ENCODE measurements at regions not wholly inside any gene's neighbourhood (a gene's known extent, or its start where the extent isn't known, plus 50 kb on each side); places are given as distances from the start of the nearest gene placed in this dataset.

DNA sequence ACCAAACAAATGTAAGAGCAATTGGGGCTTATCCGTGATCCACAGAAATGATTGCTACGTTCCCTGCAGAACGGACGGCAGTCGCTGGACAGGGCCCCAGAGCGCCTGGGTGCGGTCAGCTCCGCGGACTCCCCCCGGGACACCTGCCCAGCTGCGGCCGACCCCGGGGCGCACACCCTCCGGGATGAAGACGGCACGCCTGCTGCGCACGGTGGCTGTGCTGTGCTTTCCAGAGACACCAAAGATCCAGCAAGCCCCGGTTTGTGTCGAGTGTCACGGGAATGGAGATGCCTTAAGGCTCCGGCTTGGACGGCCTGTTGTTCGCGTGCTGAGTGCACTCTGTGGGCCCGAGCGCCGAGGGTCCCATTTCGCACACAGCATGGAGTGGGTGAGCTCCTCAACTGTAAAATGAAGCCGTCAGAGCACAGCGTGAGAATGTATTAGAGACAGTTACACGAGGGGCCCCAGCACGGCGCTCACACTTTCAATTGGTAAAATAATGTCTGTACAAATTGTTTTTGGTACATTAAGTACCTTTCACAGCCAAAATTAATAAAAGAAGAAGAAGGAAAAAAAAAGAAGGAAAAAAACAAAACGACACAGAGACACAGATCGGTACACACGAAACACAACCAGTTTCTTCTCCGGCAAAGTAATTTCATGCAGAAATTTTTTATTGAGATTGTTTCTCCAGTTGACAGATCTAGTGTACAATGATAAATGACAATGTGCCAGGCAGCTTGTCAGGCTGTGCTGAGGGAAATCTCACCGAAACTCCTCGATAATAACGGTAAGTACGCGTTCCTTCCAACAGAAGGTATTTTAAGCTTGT, 615.8 kb upstream of the SALL3 start:
- Histone ChIP-seq H3K27me3 (replicated peaks; ENCODE audit: control insufficient read depth, insufficient read depth, low read length, poor library complexity, severe bottlenecking) (no peaks in the 10 kb centered on the region), H3K4me3 (ENCODE audit: insufficient read depth, low read depth, low read length, poor library complexity, severe bottlenecking) (no peak overlapping the region), H3K4me1 (ENCODE audit: control insufficient read depth, insufficient read depth, low read length, poor library complexity, severe bottlenecking) (no peaks in the 10 kb centered on the region), H3K27ac (ENCODE audit: insufficient read depth, low read length, poor library complexity, severe bottlenecking) (no peak overlapping the region), H3K9me3 (ENCODE audit: control insufficient read depth, low read length) (no peaks in the 10 kb centered on the region), H3K36me3 (ENCODE audit: control insufficient read depth, insufficient read depth, low read length) (no peaks in the 10 kb centered on the region)
- no peak for DNase-seq

DNA sequence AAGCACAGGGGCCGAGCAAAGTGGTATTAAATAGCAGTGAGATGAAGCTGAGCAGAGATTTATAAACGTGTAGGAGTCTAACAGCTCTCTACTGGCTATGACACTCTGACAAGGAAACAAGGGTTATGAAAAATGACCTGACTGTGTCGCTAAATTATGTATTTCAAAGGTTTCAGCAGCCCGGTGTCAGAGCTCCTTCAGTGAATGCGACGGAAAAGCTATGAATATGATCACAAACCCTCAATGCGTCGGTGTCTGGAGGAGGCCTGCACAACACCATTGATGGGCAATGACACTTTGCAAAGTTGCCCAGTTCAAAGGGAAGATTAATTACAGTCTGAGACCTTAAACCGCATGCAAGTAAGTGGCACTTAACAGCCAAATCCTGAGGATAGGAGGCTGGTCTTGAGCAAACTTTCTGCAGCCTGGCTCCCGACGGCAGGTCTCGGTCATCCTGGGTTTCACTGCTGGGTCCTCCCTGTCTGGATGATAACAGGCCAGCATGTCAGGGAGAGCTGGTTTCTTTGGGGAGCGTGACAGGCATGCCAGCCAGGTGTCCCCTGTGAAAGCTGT, 615.1 kb upstream of the SALL3 start:
- no peaks in the 10 kb centered on the region for H3K9me3 ChIP-seq (ENCODE audit: control insufficient read depth, low read length)
- no peaks in the 10 kb centered on the region for H3K4me1 ChIP-seq (ENCODE audit: control insufficient read depth, insufficient read depth, low read length, poor library complexity, severe bottlenecking)

DNA sequence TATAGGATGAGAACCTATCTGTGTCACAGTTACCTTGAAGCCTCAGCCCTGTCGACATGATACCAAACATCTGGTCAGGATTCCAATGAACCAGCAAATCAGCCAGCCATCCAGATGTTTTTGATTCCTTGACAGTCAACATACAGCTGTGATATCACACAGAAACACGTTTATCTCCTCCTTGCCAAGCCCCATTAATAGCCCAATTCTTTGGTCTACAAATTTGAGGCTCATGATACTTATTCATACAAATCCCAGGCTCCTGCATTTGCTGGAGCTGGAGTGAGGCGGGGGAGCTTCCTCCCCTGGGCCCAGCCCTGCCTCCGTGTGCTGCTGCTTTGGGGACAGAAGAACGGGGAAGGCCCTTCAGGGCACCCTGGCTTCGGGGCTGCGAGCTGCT, 611.6 kb upstream of the SALL3 start:
- H3K27ac ChIP-seq (ENCODE audit: insufficient read depth, low read length, poor library complexity, severe bottlenecking) = no peak overlapping the region
- H3K27me3 ChIP-seq (replicated peaks; ENCODE audit: control insufficient read depth, insufficient read depth, low read length, poor library complexity, severe bottlenecking) = no peaks in the 10 kb centered on the region
- H3K36me3 ChIP-seq (ENCODE audit: control insufficient read depth, insufficient read depth, low read length) = no peaks in the 10 kb centered on the region
- H3K4me3 ChIP-seq (ENCODE audit: insufficient read depth, low read depth, low read length, poor library complexity, severe bottlenecking) = no peak overlapping the region
- H3K9me3 ChIP-seq (ENCODE audit: control insufficient read depth, low read length) = no peaks in the 10 kb centered on the region
- no peak for DNase-seq
- H3K4me1 ChIP-seq (ENCODE audit: control insufficient read depth, insufficient read depth, low read length, poor library complexity, severe bottlenecking) = no peaks in the 10 kb centered on the region

More for the DNA sequence above, 615.1 kb upstream of the SALL3 start:
- Histone ChIP-seq H3K4me3 (ENCODE audit: insufficient read depth, low read depth, low read length, poor library complexity, severe bottlenecking) (no peak overlapping the region), H3K27me3 (replicated peaks; ENCODE audit: control insufficient read depth, insufficient read depth, low read length, poor library complexity, severe bottlenecking) (no peaks in the 10 kb centered on the region), H3K27ac (ENCODE audit: insufficient read depth, low read length, poor library complexity, severe bottlenecking) (no peak overlapping the region), H3K36me3 (ENCODE audit: control insufficient read depth, insufficient read depth, low read length) (no peaks in the 10 kb centered on the region)
- no peak for DNase-seq

DNA sequence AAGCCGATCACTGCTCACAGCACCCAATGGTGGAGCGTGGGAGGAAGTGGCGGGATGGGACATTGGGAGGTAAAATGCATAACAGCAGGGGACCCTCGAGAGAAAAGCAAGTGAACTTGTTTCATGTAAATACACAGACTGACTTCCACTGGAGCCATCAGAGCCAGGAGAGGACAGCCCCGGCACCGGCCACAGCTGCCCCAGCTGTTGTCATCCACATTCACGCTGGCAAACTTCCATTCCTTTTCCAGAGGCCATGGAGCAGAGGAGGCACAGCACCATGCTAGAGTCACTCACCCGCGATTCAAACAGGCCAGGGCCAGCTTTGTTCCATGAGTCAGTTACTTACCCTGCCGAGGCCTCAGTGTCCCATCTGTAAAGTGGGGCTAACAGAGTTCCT, 610.9 kb upstream of the SALL3 start:
- H3K4me1 ChIP-seq (ENCODE audit: control insufficient read depth, insufficient read depth, low read length, poor library complexity, severe bottlenecking) = no peaks in the 10 kb centered on the region
- H3K4me3 ChIP-seq (ENCODE audit: insufficient read depth, low read depth, low read length, poor library complexity, severe bottlenecking) = no peak overlapping the region
- H3K9me3 ChIP-seq (ENCODE audit: control insufficient read depth, low read length) = no peaks in the 10 kb centered on the region
- no peak for DNase-seq
- H3K27me3 ChIP-seq (replicated peaks; ENCODE audit: control insufficient read depth, insufficient read depth, low read length, poor library complexity, severe bottlenecking) = no peaks in the 10 kb centered on the region
- no peak overlapping the region for H3K27ac ChIP-seq (ENCODE audit: insufficient read depth, low read length, poor library complexity, severe bottlenecking)
- H3K36me3 ChIP-seq (ENCODE audit: control insufficient read depth, insufficient read depth, low read length) = no peaks in the 10 kb centered on the region

DNA sequence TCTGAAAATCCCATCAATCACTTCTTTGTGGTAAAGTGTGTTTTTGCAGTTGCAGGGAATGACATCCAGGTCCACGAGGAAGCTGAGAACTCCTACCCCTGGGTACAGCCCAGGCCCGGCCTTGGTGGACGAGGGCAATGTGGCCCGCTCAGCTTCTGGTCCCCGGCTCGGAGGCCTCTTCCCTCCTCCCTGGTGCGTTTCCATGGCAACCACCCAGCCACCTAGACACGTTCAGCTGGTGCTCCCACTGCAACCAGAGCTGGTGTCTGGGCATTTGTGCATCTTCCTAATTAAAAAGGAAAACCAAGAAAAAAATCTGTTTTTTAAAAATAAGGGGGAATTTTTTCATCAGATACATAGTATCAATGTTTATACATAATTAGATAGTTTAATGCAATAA, 603.6 kb upstream of the SALL3 start:
- H3K4me1 ChIP-seq (ENCODE audit: control insufficient read depth, insufficient read depth, low read length, poor library complexity, severe bottlenecking) = no peaks in the 10 kb centered on the region
- H3K4me3 ChIP-seq (ENCODE audit: insufficient read depth, low read depth, low read length, poor library complexity, severe bottlenecking) = no peak overlapping the region
- H3K27me3 ChIP-seq (replicated peaks; ENCODE audit: control insufficient read depth, insufficient read depth, low read length, poor library complexity, severe bottlenecking) = no peaks in the 10 kb centered on the region
- H3K27ac ChIP-seq (ENCODE audit: insufficient read depth, low read length, poor library complexity, severe bottlenecking) = no peak overlapping the region
- H3K36me3 ChIP-seq (ENCODE audit: control insufficient read depth, insufficient read depth, low read length) = no peaks in the 10 kb centered on the region
- DNase-seq = no peak
- H3K9me3 ChIP-seq (ENCODE audit: control insufficient read depth, low read length) = no peaks in the 10 kb centered on the region

DNA sequence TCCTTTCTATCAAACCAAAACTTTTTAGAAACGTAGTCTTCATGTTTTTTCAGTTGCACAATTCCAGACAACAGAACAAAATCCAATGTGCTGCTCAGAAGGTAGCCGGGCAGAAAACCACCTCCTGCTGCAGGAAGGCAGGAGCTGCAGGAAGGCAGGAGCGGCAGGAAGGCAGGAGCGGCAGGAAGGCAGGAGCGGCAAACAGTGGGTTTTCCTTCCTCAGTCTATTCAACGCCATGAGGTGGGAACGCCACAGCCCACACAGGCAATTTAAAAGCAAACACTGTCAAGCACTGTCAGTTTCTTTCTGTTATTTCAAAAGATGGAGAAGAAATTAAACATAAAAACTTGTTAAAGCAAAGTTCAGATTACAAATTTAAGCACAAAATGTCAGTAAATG, 601.2 kb upstream of the SALL3 start:
- no peaks in the 10 kb centered on the region for H3K9me3 ChIP-seq (ENCODE audit: control insufficient read depth, low read length)
- no peak overlapping the region for H3K4me3 ChIP-seq (ENCODE audit: insufficient read depth, low read depth, low read length, poor library complexity, severe bottlenecking)
- H3K4me1 ChIP-seq (ENCODE audit: control insufficient read depth, insufficient read depth, low read length, poor library complexity, severe bottlenecking) = no peaks in the 10 kb centered on the region
- H3K36me3 ChIP-seq (ENCODE audit: control insufficient read depth, insufficient read depth, low read length) = no peaks in the 10 kb centered on the region
- no peaks in the 10 kb centered on the region for H3K27me3 ChIP-seq (replicated peaks; ENCODE audit: control insufficient read depth, insufficient read depth, low read length, poor library complexity, severe bottlenecking)
- DNase-seq = no peak
- H3K27ac ChIP-seq (ENCODE audit: insufficient read depth, low read length, poor library complexity, severe bottlenecking) = no peak overlapping the region

DNA sequence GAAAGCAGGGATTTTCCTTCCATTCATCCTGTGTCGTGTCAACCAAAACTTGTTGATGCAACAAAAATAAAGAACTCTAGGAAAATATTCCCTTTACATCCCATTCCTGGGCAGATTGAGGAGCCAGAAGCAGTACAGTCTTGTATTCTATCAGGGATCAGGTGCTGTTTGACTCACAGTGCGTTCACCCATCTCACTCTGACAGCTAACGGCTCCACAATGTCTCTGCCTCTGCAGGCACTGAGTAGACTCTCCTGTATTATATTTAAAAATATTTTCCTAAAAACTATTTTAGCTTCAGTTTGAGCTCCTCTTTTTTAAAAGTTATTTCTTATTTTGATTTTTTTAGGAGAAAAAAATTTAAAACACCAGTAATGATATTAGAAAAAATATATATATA, 600.6 kb upstream of the SALL3 start:
- H3K4me3 ChIP-seq (ENCODE audit: insufficient read depth, low read depth, low read length, poor library complexity, severe bottlenecking) = no peak overlapping the region
- DNase-seq = no peak
- H3K36me3 ChIP-seq (ENCODE audit: control insufficient read depth, insufficient read depth, low read length) = no peaks in the 10 kb centered on the region
- H3K4me1 ChIP-seq (ENCODE audit: control insufficient read depth, insufficient read depth, low read length, poor library complexity, severe bottlenecking) = no peaks in the 10 kb centered on the region
- H3K9me3 ChIP-seq (ENCODE audit: control insufficient read depth, low read length) = no peaks in the 10 kb centered on the region
- no peaks in the 10 kb centered on the region for H3K27me3 ChIP-seq (replicated peaks; ENCODE audit: control insufficient read depth, insufficient read depth, low read length, poor library complexity, severe bottlenecking)
- no peak overlapping the region for H3K27ac ChIP-seq (ENCODE audit: insufficient read depth, low read length, poor library complexity, severe bottlenecking)

DNA sequence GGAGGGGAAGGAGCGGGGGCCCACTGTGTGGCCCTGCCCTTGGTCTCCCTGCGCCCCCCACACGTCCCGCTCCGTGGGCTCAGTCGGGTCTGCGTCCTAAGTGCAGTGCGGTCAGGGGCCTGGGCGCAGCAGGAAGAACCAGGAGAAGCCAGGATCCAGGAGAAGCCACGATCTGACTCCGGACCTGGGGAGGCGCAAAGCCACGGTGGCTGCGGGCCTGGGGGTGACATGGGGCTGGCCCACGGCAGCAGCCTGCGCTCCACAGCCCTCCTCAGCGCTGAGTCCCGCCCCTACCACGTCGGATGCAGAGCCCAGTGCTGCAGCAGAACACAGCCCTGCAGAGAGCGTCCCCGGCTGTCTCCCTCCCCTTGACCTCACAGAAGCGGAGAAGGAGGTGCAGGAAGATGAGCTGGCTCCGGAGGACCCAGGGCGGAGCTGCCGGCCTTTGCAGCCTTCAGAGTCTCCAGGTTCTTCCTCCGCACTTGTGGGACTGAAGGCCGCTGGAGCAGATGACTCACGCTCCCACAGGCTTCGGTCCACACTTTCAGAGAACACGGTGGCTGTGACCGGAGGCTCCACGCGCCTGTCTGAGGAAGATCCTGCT, 589.2 kb upstream of the SALL3 start:
- H3K9me3 ChIP-seq (ENCODE audit: control insufficient read depth, low read length) = no peaks in the 10 kb centered on the region
- no peaks in the 10 kb centered on the region for H3K4me1 ChIP-seq (ENCODE audit: control insufficient read depth, insufficient read depth, low read length, poor library complexity, severe bottlenecking)

DNA sequence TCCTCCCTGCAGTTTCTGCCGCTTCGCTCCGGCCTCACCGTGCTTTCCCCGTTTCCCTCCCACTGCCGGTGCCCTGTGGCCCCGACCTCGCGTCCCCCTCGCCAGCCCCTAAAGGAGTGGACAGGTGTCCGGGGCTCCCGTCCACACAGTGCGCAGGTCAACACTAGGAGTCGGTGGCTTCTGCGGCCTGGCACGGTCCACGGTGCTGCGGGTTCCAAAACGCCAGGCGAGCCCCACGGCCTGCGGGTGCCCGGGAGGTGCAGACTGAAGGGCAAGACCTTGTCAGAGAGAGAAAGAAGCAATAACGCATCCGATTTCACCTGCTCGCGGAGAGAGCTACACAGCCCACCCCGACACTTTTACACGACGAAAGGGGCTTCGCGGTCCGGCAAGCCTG, 588.7 kb upstream of the SALL3 start:
- Histone ChIP-seq H3K27me3 (replicated peaks; ENCODE audit: control insufficient read depth, insufficient read depth, low read length, poor library complexity, severe bottlenecking) (no peaks in the 10 kb centered on the region), H3K9me3 (ENCODE audit: control insufficient read depth, low read length) (no peaks in the 10 kb centered on the region), H3K36me3 (ENCODE audit: control insufficient read depth, insufficient read depth, low read length) (no peaks in the 10 kb centered on the region), H3K27ac (ENCODE audit: insufficient read depth, low read length, poor library complexity, severe bottlenecking) (no peak overlapping the region), H3K4me3 (ENCODE audit: insufficient read depth, low read depth, low read length, poor library complexity, severe bottlenecking) (no peak overlapping the region), H3K4me1 (ENCODE audit: control insufficient read depth, insufficient read depth, low read length, poor library complexity, severe bottlenecking) (no peaks in the 10 kb centered on the region)
- DNase-seq = no peak

More for the DNA sequence above, 589.2 kb upstream of the SALL3 start:
- no peaks in the 10 kb centered on the region for H3K27me3 ChIP-seq (replicated peaks; ENCODE audit: control insufficient read depth, insufficient read depth, low read length, poor library complexity, severe bottlenecking)
- no peaks in the 10 kb centered on the region for H3K36me3 ChIP-seq (ENCODE audit: control insufficient read depth, insufficient read depth, low read length)
- H3K27ac ChIP-seq (ENCODE audit: insufficient read depth, low read length, poor library complexity, severe bottlenecking) = no peak overlapping the region
- no peak overlapping the region for H3K4me3 ChIP-seq (ENCODE audit: insufficient read depth, low read depth, low read length, poor library complexity, severe bottlenecking)
- no peak for DNase-seq

Data from effector memory CD4-positive, alpha-beta T cell (primary cell).